ENCODE measurements at regions not wholly inside any gene's neighbourhood (a gene's known extent, or its start where the extent isn't known, plus 50 kb on each side); places are given as distances from the start of the nearest gene placed in this dataset.

- ATAC-seq (ENCODE audit: low FRiP score) = no peak
- TF ChIP-seq, protein P1, sequence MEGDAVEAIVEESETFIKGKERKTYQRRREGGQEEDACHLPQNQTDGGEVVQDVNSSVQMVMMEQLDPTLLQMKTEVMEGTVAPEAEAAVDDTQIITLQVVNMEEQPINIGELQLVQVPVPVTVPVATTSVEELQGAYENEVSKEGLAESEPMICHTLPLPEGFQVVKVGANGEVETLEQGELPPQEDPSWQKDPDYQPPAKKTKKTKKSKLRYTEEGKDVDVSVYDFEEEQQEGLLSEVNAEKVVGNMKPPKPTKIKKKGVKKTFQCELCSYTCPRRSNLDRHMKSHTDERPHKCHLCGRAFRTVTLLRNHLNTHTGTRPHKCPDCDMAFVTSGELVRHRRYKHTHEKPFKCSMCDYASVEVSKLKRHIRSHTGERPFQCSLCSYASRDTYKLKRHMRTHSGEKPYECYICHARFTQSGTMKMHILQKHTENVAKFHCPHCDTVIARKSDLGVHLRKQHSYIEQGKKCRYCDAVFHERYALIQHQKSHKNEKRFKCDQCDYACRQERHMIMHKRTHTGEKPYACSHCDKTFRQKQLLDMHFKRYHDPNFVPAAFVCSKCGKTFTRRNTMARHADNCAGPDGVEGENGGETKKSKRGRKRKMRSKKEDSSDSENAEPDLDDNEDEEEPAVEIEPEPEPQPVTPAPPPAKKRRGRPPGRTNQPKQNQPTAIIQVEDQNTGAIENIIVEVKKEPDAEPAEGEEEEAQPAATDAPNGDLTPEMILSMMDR (IDR thresholded peaks at IDR 0.05) = no peak
- DNase-seq (ENCODE audit: low spot score) = no peak
Measured at GRCh38 chr12:92457458-92458180, 245.2 kb upstream of the PLEKHG7 start.

DNA sequence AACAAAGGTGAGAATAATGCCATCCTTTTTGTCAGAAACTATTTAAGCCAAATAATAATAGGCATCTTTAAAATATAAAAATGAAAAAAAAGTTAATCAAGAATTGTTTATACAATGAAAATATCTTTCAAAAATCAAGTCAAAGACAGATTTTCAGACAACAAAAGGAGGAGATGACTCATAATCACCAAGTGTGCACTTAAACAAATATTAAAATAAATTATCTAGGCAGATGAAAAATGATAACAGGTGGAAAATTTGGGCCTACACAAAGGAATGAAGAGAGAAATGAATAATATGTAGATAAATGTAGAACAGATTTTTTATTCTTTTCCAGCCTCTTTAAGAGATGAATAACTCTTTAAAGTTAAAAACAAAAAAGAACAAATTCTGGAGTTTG, 250.0 kb upstream of the PLEKHG7 start:
- ATAC-seq (ENCODE audit: low FRiP score) (no peak), DNase-seq (ENCODE audit: low spot score) (no peak)
- TF ChIP-seq, protein P1 (IDR thresholded peaks at IDR 0.05) = no peak

DNA sequence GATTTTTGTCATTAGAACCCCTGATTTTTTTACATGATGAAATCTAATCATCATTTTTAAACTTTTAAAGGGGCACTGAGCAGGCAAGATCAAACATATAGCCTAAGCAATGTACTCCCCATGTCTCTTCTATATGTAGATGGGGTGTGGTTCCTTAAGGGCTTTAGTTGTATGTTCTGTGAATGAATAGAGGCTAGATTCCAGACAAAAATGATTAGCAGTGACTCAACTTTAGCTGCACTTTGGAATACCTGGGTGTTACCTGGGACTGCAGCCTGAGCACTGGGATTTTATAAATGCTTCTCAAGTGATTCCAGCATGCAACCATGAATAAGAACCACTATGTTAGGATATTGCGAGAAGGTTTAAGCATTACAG, 256.7 kb upstream of the PLEKHG7 start:
- ATAC-seq (ENCODE audit: low FRiP score) (no peak), DNase-seq (ENCODE audit: low spot score) (no peak)
- TF ChIP-seq, protein P1 (IDR thresholded peaks at IDR 0.05) = no peak

- TF ChIP-seq, protein P1 (IDR thresholded peaks at IDR 0.05) = no peak
- no peak for ATAC-seq (ENCODE audit: low FRiP score)
- no peak for DNase-seq (ENCODE audit: low spot score)
Measured at GRCh38 chr12:92445253-92446082, 257.3 kb upstream of the PLEKHG7 start.

DNA sequence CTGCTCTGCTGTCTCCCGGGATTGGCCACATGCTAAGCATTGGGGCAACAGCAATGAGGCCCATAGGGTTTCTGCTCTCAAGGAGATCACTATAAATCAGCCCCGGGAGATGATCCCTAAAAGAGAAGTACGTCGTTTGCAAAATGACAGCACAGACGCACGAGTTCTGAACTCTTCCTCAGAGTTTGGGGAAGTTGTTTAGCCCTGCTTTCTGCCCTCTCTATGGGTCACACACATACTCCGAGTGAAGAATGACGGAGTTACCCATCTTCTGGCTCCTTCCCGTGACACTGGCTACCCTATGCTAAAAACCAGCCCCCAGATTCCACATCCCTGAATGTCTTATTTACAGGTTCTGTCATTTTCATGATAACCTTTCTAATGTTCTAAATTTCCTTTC, 258.0 kb upstream of the PLEKHG7 start:
- ATAC-seq (ENCODE audit: low FRiP score) (no peak), DNase-seq (ENCODE audit: low spot score) (no peak)
- TF ChIP-seq, protein P1 (IDR thresholded peaks at IDR 0.05) = no peak

DNA sequence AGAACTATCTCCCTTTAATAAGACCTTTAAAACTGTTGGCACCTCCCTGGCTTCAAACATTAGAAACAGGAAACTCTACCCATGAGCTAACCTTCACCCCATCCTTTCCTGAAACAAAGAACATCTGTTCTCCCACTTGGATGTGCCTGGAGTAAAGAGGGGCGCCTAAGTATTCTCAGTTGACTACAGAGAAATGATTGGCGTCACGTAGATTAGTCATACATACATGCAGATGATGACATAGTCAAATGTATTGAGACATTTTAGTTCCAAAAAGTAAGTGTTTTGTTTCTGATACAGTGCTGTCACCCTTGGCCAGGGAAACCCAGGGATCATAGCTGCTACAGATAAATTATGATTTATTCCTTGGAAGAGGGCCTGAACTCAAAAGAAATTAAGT, 260.0 kb upstream of the PLEKHG7 start:
- no peak for ATAC-seq (ENCODE audit: low FRiP score)
- DNase-seq (ENCODE audit: low spot score) = no peak
- TF ChIP-seq, protein P1 (IDR thresholded peaks at IDR 0.05) = no peak
